Ishikawa (cell line): ENCODE measurements at regions not wholly inside any gene's neighbourhood (a gene's known extent, or its start where the extent isn't known, plus 50 kb on each side); places are given as distances from the start of the nearest gene placed in this dataset.

ENCODE experiments used
- CEBPB ChIP-seq: IDR thresholded peaks from 2 replicates; pipeline ENCODE4 v1.6.1; 2012
- CREB1 ChIP-seq: IDR thresholded peaks from 2 replicates; pipeline ENCODE4 v1.6.1; 2012; ENCODE audit warnings: low read depth
- EGR1 ChIP-seq: IDR thresholded peaks from 2 replicates; pipeline ENCODE4 v1.6.1; 2012
- EP300 ChIP-seq: IDR thresholded peaks from 2 replicates; pipeline ENCODE4 v1.6.1; 2012; ENCODE audit warnings: borderline replicate concordance
- FOXM1 ChIP-seq: IDR thresholded peaks from 2 replicates; pipeline ENCODE4 v1.6.1; 2012; ENCODE audit warnings: low read depth, borderline replicate concordance
- MAX ChIP-seq: IDR thresholded peaks from 2 replicates; pipeline ENCODE4 v1.6.1; 2012
- NFIC ChIP-seq: IDR thresholded peaks from 2 replicates; pipeline ENCODE4 v1.6.1; 2012
- RAD21 ChIP-seq: IDR thresholded peaks from 2 replicates; pipeline ENCODE4 v1.6.1; 2012; ENCODE audit warnings: low read depth
- REST ChIP-seq: IDR thresholded peaks from 2 replicates; pipeline ENCODE4 v1.6.1; 2012; ENCODE audit warnings: low read depth, mild to moderate bottlenecking
- TAF1 ChIP-seq: IDR thresholded peaks from 2 replicates; pipeline ENCODE4 v1.6.1; 2012; ENCODE audit warnings: low read depth, mild to moderate bottlenecking
- TCF12 ChIP-seq: IDR thresholded peaks from 2 replicates; pipeline ENCODE4 v1.6.1; 2012; ENCODE audit warnings: low read depth
- YY1 ChIP-seq: IDR thresholded peaks from 2 replicates; pipeline ENCODE4 v1.6.1; 2012; ENCODE audit warnings: low read depth

GRCh38 chr1:157272264-157272663, 134.1 kb upstream of the ETV3 start:
- TF ChIP-seq MAX (no peak), EP300 (no peak), FOXM1 (no peak), RAD21 (no peak), YY1 (no peak), TCF12 (no peak), NFIC (no peak), REST (no peak), TAF1 (no peak), EGR1 (no peak), CEBPB (no peak), CREB1 (no peak)
